ENCODE measurements at regions not wholly inside any gene's neighbourhood (a gene's known extent, or its start where the extent isn't known, plus 50 kb on each side); places are given as distances from the start of the nearest gene placed in this dataset.
"Not testable (repeated sequence)": the region's sequence is repeated elsewhere in the genome, so short reads cannot be mapped to it uniquely, and the experiment has no call there.

DNA sequence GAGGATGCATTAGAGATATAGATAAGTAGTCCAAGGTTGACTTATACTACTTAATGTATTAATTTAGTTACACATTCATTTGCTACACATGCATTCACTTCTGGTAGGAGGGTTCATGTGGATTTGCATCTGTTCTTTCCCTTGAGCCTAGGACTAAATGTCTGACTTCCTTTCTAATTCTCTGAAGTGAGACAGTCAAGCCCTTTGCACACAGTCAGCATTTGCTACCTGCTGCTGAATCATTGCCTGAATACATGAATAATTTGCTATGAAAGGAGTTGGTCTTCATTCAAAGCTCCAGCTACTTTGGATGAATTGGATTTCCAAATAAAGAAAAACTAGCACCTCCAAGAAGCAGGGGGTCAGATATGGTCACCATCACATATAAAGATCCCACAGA is 154.8 kb upstream of the DAB1 start:
- TF ChIP-seq CTCF (conservative IDR thresholded peaks at IDR 0.05; ENCODE audit: low read depth, low read length): no peak
- no peak for TF ChIP-seq EZH2 (IDR thresholded peaks at IDR 0.05; ENCODE audit: borderline replicate concordance, low read depth, low read length, poor library complexity, severe bottlenecking)
- no peak overlapping the region for H3K4me3 ChIP-seq (ENCODE audit: low read depth, low read length, poor library complexity, severe bottlenecking)
- CTCF ChIA-PET: no interaction called here
- H3K36me3 ChIP-seq (ENCODE audit: insufficient read depth, low read length, poor library complexity, severe bottlenecking): no peaks in the 10 kb centered on the region
- H3K9me3 ChIP-seq (ENCODE audit: low read depth, low read length, poor library complexity, severe bottlenecking): no peaks in the 10 kb centered on the region
- H3K27me3 ChIP-seq (replicated peaks; ENCODE audit: insufficient read depth, low read depth, low read length, poor library complexity): no peaks in the 10 kb centered on the region
- POLR2A ChIA-PET (ENCODE audit: low non-redundant PET): no interaction called here
- no peak overlapping the region for H3K27ac ChIP-seq (ENCODE audit: low read depth, low read length, poor library complexity, severe bottlenecking)
- no peak for DNase-seq (ENCODE audit: low spot score)
- H3K4me1 ChIP-seq (ENCODE audit: insufficient read depth, low read length, poor library complexity, severe bottlenecking): peaks cover 5% of the 10 kb centered on the region
- BruUV-seq (replicated peaks): no TSS peak
- intact Hi-C loops (cut with micrococcal nuclease; ENCODE audit: unreplicated experiment): no loop called here

DNA sequence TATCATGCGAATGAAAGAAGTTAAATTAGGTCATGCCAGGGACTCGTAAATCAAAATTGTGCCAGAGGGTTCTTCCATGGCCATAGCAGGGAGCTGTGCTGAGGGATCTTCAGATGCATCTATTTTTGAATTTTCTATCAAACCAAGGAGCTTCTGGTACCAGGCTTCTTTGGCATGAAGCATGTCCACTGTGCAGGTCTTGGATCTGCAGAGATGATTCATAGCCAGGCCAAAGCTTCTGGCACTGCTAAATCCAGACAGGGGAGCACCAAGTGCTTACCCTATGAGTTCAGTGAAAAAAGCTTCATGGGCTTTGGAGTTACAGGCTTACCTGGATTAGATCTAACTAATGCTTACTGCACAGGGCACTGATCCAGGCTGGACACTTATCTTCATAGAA is 154.2 kb upstream of the DAB1 start:
- H3K4me1 ChIP-seq (ENCODE audit: insufficient read depth, low read length, poor library complexity, severe bottlenecking): peaks cover 5% of the 10 kb centered on the region
- H3K36me3 ChIP-seq (ENCODE audit: insufficient read depth, low read length, poor library complexity, severe bottlenecking): no peaks in the 10 kb centered on the region
- no peak overlapping the region for H3K4me3 ChIP-seq (ENCODE audit: low read depth, low read length, poor library complexity, severe bottlenecking)
- TF ChIP-seq EZH2 (IDR thresholded peaks at IDR 0.05; ENCODE audit: borderline replicate concordance, low read depth, low read length, poor library complexity, severe bottlenecking) (no peak), CTCF (conservative IDR thresholded peaks at IDR 0.05; ENCODE audit: low read depth, low read length) (no peak)
- intact Hi-C loops (cut with micrococcal nuclease; ENCODE audit: unreplicated experiment): no loop called here
- no peak overlapping the region for H3K27ac ChIP-seq (ENCODE audit: low read depth, low read length, poor library complexity, severe bottlenecking)
- CTCF ChIA-PET: no interaction called here
- BruUV-seq (replicated peaks): no TSS peak
- DNase-seq (ENCODE audit: low spot score): peak; percentile 20
- no peaks in the 10 kb centered on the region for H3K9me3 ChIP-seq (ENCODE audit: low read depth, low read length, poor library complexity, severe bottlenecking)
- H3K27me3 ChIP-seq (replicated peaks; ENCODE audit: insufficient read depth, low read depth, low read length, poor library complexity): no peaks in the 10 kb centered on the region
- POLR2A ChIA-PET (ENCODE audit: low non-redundant PET): no interaction called here

DNA sequence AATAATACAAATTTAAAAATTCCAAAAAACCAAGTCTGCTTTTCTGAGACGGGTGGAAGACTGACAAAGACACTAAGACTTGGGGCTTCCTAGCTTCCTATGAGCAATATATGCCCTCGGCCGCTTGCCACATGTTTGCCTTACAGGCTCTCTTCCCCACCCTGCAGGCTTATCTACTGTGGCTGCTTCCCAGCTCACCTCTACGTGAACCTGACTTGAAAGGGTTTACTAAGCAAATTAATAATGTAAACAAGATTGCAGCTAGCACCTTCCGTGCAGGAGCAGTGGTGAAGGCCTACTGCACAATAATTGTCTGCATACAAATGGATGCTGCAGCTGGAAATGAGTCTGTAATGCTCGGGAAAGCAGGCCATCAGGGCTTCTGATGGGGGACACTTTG is 152.9 kb upstream of the DAB1 start:
- Histone ChIP-seq H3K4me1 (ENCODE audit: insufficient read depth, low read length, poor library complexity, severe bottlenecking) (peaks cover 5% of the 10 kb centered on the region), H3K9me3 (ENCODE audit: low read depth, low read length, poor library complexity, severe bottlenecking) (no peaks in the 10 kb centered on the region), H3K27ac (ENCODE audit: low read depth, low read length, poor library complexity, severe bottlenecking) (no peak overlapping the region), H3K4me3 (ENCODE audit: low read depth, low read length, poor library complexity, severe bottlenecking) (no peak overlapping the region), H3K27me3 (replicated peaks; ENCODE audit: insufficient read depth, low read depth, low read length, poor library complexity) (no peaks in the 10 kb centered on the region), H3K36me3 (ENCODE audit: insufficient read depth, low read length, poor library complexity, severe bottlenecking) (no peaks in the 10 kb centered on the region)
- TF ChIP-seq EZH2 (IDR thresholded peaks at IDR 0.05; ENCODE audit: borderline replicate concordance, low read depth, low read length, poor library complexity, severe bottlenecking): no peak
- ChIA-PET POLR2A (ENCODE audit: low non-redundant PET) (no interaction called here), CTCF (no interaction called here)
- no TSS peak for BruUV-seq (replicated peaks)
- no peak for DNase-seq (ENCODE audit: low spot score)
- intact Hi-C loops (cut with micrococcal nuclease; ENCODE audit: unreplicated experiment): no loop called here

GRCh38 chr1:57572016-57572415 is 148.2 kb upstream of the DAB1 start:
- no peak for TF ChIP-seq CTCF (conservative IDR thresholded peaks at IDR 0.05; ENCODE audit: low read depth, low read length)
- TF ChIP-seq EZH2 (IDR thresholded peaks at IDR 0.05; ENCODE audit: borderline replicate concordance, low read depth, low read length, poor library complexity, severe bottlenecking): no peak
- Histone ChIP-seq H3K4me3 (ENCODE audit: low read depth, low read length, poor library complexity, severe bottlenecking) (no peak overlapping the region), H3K27me3 (replicated peaks; ENCODE audit: insufficient read depth, low read depth, low read length, poor library complexity) (no peaks in the 10 kb centered on the region), H3K36me3 (ENCODE audit: insufficient read depth, low read length, poor library complexity, severe bottlenecking) (no peaks in the 10 kb centered on the region), H3K4me1 (ENCODE audit: insufficient read depth, low read length, poor library complexity, severe bottlenecking) (no peaks in the 10 kb centered on the region), H3K9me3 (ENCODE audit: low read depth, low read length, poor library complexity, severe bottlenecking) (no peaks in the 10 kb centered on the region), H3K27ac (ENCODE audit: low read depth, low read length, poor library complexity, severe bottlenecking) (no peak overlapping the region)
- DNase-seq (ENCODE audit: low spot score): no peak
- ChIA-PET POLR2A (ENCODE audit: low non-redundant PET) (no interaction called here), CTCF (no interaction called here)
- intact Hi-C loops (cut with micrococcal nuclease; ENCODE audit: unreplicated experiment): no loop called here
- BruUV-seq (replicated peaks): no TSS peak

DNA sequence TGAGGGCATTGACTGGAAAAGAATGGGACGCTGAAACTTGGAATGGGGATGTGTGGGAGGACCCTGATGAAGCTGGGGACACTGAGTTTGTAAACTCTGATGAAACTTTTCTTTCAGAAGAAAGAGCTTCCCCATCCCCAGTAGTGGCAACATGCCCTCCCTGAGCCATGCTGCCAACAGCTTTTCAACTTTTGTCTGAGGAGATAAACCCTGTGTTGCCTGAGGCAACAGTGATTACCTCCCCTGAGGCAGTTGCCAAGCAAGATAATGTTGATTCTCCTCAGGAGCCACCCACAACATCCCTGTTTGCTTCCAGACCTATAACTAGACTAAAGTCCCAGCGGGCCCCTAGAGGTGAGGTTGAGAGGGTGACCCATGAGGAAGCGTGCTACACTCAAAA is 134.2 kb upstream of the DAB1 start:
- CTCF ChIA-PET; DNase-seq (ENCODE audit: low spot score); H3K9me3 ChIP-seq (ENCODE audit: low read depth, low read length, poor library complexity, severe bottlenecking); H3K27me3 ChIP-seq (replicated peaks; ENCODE audit: insufficient read depth, low read depth, low read length, poor library complexity); H3K4me1 ChIP-seq (ENCODE audit: insufficient read depth, low read length, poor library complexity, severe bottlenecking); H3K36me3 ChIP-seq (ENCODE audit: insufficient read depth, low read length, poor library complexity, severe bottlenecking); BruUV-seq (replicated peaks); H3K4me3 ChIP-seq (ENCODE audit: low read depth, low read length, poor library complexity, severe bottlenecking); intact Hi-C loops (cut with micrococcal nuclease; ENCODE audit: unreplicated experiment); H3K27ac ChIP-seq (ENCODE audit: low read depth, low read length, poor library complexity, severe bottlenecking); POLR2A ChIA-PET (ENCODE audit: low non-redundant PET): not testable (repeated sequence)
